ENCODE measurements at regions not wholly inside any gene's neighbourhood (a gene's known extent, or its start where the extent isn't known, plus 50 kb on each side); places are given as distances from the start of the nearest gene placed in this dataset.

GRCh38 chr12:77345336-77345735 lies 280.0 kb upstream of the E2F7 start:
- TF ChIP-seq EZH2 (IDR thresholded peaks at IDR 0.05; ENCODE audit: insufficient read depth, low read length) (no peak), CTCF (IDR thresholded peaks at IDR 0.05; ENCODE audit: insufficient read depth, low read depth, low read length) (no peak)

All from astrocyte (in vitro differentiated cells and primary cell).